Right cardiac atrium (tissue), 5 donors: ENCODE measurements at regions not wholly inside any gene's neighbourhood (a gene's known extent, or its start where the extent isn't known, plus 50 kb on each side); places are given as distances from the start of the nearest gene placed in this dataset.

Experiments used
- ATAC-seq, 2 donors: fragments of 200-7000 bp; cut with Tn5 transposase; one replicate each; pipeline versions ENCODE4 v1.8.0 to v1.9.1; 2020; ENCODE audit warnings: moderate library complexity in 2 of 2, mild to moderate bottlenecking in 1 of 2
- DNase-seq, 3 donors: peaks; one replicate each; pipeline ENCODE4 v3.0.0-alpha.2; 2020
- H3K27ac ChIP-seq: one replicate; pipeline ENCODE4 v1.5.1; 2013; ENCODE audit warnings: mild to moderate bottlenecking, low read length, control low read depth, moderate library complexity
- H3K27me3 ChIP-seq: one replicate; pipeline ENCODE4 v1.6.1; 2013; ENCODE audit not compliant: control insufficient read depth, insufficient read depth
- H3K4me1 ChIP-seq: one replicate; pipeline ENCODE4 v1.6.1; 2013; ENCODE audit warnings: low read length; ENCODE audit not compliant: control insufficient read depth, insufficient read depth
- H3K4me3 ChIP-seq: one replicate; pipeline ENCODE4 v1.5.1; 2013; ENCODE audit warnings: low read length, control low read depth
- H3K9me3 ChIP-seq: one replicate; pipeline ENCODE4 v1.6.1; 2013; ENCODE audit warnings: low read length; ENCODE audit not compliant: control insufficient read depth
- WGBS: extraction: QIAGEN DNeasy Blood & Tissue Kit; methylation state at CpG from one replicate; pipeline ENCODE4 v1.1.7; 2013; 5-methylcytosine and 5-hydroxymethylcytosine counted together
- intact Hi-C, 4 donors: fragments of 100-400 bp; cut with DNase I; formaldehyde crosslinking; loops; one replicate each; pipeline versions ENCODE4 v1.11.0 to v1.14.0; 2022 to 2023
- donor health status: healthy with polysubstance abuse.
- donor health status: DM: no; HTN: yes; CAD: no.
- donor health status: DM: no; HTN: no; CAD: no.
- donor health status: DM: no; HTN: yes; CAD: no; lungs with severe emphysema.
- donor health status: DM: yes; HTN: yes; CAD: no.

GRCh38 chr6:102474041-102474807, 1080.7 kb downstream of the GRIK2 start:
- WGBS = 62% methylated on average over 7 of the region's 7 CpGs
- Histone ChIP-seq H3K4me3 (no peak overlapping the region), H3K27me3 (no peaks in the 10 kb centered on the region), H3K4me1 (no peaks in the 10 kb centered on the region), H3K9me3 (no peaks in the 10 kb centered on the region), H3K27ac (no peak overlapping the region)
- ATAC-seq (no peak), DNase-seq (no peak)
- intact Hi-C loops = no loop called here

- intact Hi-C loops = no loop called here
Observed at GRCh38 chr6:102458990-102459389, 1065.5 kb downstream of the GRIK2 start.

GRCh38 chr6:102438171-102438570, 1044.7 kb downstream of the GRIK2 start:
- no peak for ATAC-seq
- H3K4me1 ChIP-seq = no peaks in the 10 kb centered on the region
- no peaks in the 10 kb centered on the region for H3K9me3 ChIP-seq
- H3K27ac ChIP-seq = no peak overlapping the region
- no peak overlapping the region for H3K4me3 ChIP-seq
- intact Hi-C loops = no loop called here
- DNase-seq = no peak
- no peaks in the 10 kb centered on the region for H3K27me3 ChIP-seq
- 60% methylated on average over 1 of the region's 1 CpG for WGBS

More at GRCh38 chr6:102458990-102459389, 1065.5 kb downstream of the GRIK2 start:
- 81% methylated on average over 4 of the region's 4 CpGs for WGBS
- Histone ChIP-seq H3K9me3 (no peaks in the 10 kb centered on the region), H3K4me1 (no peaks in the 10 kb centered on the region), H3K27me3 (no peaks in the 10 kb centered on the region), H3K27ac (no peak overlapping the region), H3K4me3 (no peak overlapping the region)
- DNase-seq (no peak), ATAC-seq (no peak)

- H3K4me1 ChIP-seq = no peaks in the 10 kb centered on the region
- DNase-seq (no peak), ATAC-seq (no peak)
- no peaks in the 10 kb centered on the region for H3K27me3 ChIP-seq
- no peaks in the 10 kb centered on the region for H3K9me3 ChIP-seq
- no peak overlapping the region for H3K4me3 ChIP-seq
- intact Hi-C loops = no loop called here
- H3K27ac ChIP-seq = no peak overlapping the region
- 65% methylated on average over 4 of the region's 4 CpGs for WGBS
Observed at GRCh38 chr6:102417368-102417998, 1024.0 kb downstream of the GRIK2 start.

GRCh38 chr6:102415891-102416290, 1022.4 kb downstream of the GRIK2 start:
- Histone ChIP-seq H3K27me3 (no peaks in the 10 kb centered on the region), H3K9me3 (no peaks in the 10 kb centered on the region), H3K4me3 (no peak overlapping the region), H3K4me1 (no peaks in the 10 kb centered on the region), H3K27ac (no peak overlapping the region)
- no peak for ATAC-seq
- WGBS = 79% methylated on average over 1 of the region's 1 CpG
- DNase-seq = no peak
- intact Hi-C loops = no loop called here

- DNase-seq (no peak), ATAC-seq (no peak)
- H3K4me3 ChIP-seq = no peak overlapping the region
- H3K27me3 ChIP-seq = no peaks in the 10 kb centered on the region
- 66% methylated on average over 3 of the region's 3 CpGs for WGBS
- intact Hi-C loops = no loop called here
- no peak overlapping the region for H3K27ac ChIP-seq
- H3K9me3 ChIP-seq = no peaks in the 10 kb centered on the region
- no peaks in the 10 kb centered on the region for H3K4me1 ChIP-seq
Observed at GRCh38 chr6:102411796-102412195, 1018.3 kb downstream of the GRIK2 start.

GRCh38 chr6:102407886-102408741, 1014.6 kb downstream of the GRIK2 start:
- Histone ChIP-seq H3K4me1 (no peaks in the 10 kb centered on the region), H3K27ac (no peak overlapping the region), H3K4me3 (no peak overlapping the region), H3K27me3 (no peaks in the 10 kb centered on the region), H3K9me3 (no peaks in the 10 kb centered on the region)
- no peak for ATAC-seq
- 78% methylated on average over 4 of the region's 4 CpGs for WGBS
- DNase-seq = no peak
- intact Hi-C loops = no loop called here

- Histone ChIP-seq H3K27ac (no peak overlapping the region), H3K4me3 (no peak overlapping the region), H3K9me3 (no peaks in the 10 kb centered on the region), H3K4me1 (no peaks in the 10 kb centered on the region), H3K27me3 (no peaks in the 10 kb centered on the region)
- ATAC-seq = no peak
- intact Hi-C loops = no loop called here
- WGBS = 78% methylated on average over 1 of the region's 1 CpG
- DNase-seq = no peak
Observed at GRCh38 chr6:102405860-102406259, 1012.4 kb downstream of the GRIK2 start.

GRCh38 chr6:102402635-102403329, 1009.3 kb downstream of the GRIK2 start:
- intact Hi-C loops = no loop called here
- Histone ChIP-seq H3K27ac (no peak overlapping the region), H3K9me3 (no peaks in the 10 kb centered on the region), H3K4me3 (no peak overlapping the region), H3K27me3 (no peaks in the 10 kb centered on the region), H3K4me1 (no peaks in the 10 kb centered on the region)
- ATAC-seq = no peak
- no peak for DNase-seq
- WGBS = 86% methylated on average over 2 of the region's 2 CpGs

GRCh38 chr6:102398788-102399390, 1005.4 kb downstream of the GRIK2 start:
- no peak for DNase-seq
- 56% methylated on average over 2 of the region's 2 CpGs for WGBS

More at GRCh38 chr6:102398788-102399390, 1005.4 kb downstream of the GRIK2 start:
- ATAC-seq = no peak
- intact Hi-C loops = no loop called here
- H3K4me3 ChIP-seq = no peak overlapping the region
- H3K27me3 ChIP-seq = no peaks in the 10 kb centered on the region
- no peaks in the 10 kb centered on the region for H3K4me1 ChIP-seq
- no peak overlapping the region for H3K27ac ChIP-seq
- H3K9me3 ChIP-seq = no peaks in the 10 kb centered on the region
